ENCODE measurements at regions not wholly inside any gene's neighbourhood (a gene's known extent, or its start where the extent isn't known, plus 50 kb on each side); places are given as distances from the start of the nearest gene placed in this dataset.
A peak's percentile ranks its signal among the peaks of the same experiment; 100 is the strongest.
"Not testable (repeated sequence)": the region's sequence is repeated elsewhere in the genome, so short reads cannot be mapped to it uniquely, and the experiment has no call there.

GRCh38 chr2:236415684-236416444 is 151.7 kb upstream of the ASB18 start:
- no peak for DNase-seq (ENCODE audit: low read depth)

DNA sequence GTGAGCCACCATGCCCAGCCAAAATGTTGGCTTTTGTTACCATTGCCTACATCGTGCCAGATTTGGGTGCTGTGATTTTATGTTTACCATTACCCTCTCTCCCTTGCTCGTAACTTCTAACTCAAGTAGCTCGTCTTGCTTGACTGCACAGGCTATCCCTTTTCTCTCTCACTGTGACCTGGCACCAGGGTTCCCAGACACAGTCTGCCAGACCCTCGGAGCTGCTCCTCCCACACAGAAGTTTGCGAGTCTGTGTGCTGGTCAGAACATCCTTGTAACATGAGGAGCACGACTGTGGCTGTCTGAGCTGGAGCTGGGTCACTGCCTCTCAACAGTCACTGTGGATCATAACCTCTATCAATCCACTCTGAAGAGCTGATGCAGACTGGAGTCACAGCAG is 152.5 kb upstream of the ACKR3 start:
- DNase-seq (ENCODE audit: low read depth): no peak

- no peak for DNase-seq (ENCODE audit: low read depth)
Observed at GRCh38 chr2:236430584-236430983, 139.0 kb upstream of the ACKR3 start.

- no peak for DNase-seq (ENCODE audit: low read depth)
Observed at GRCh38 chr2:236434593-236434992, 135.0 kb upstream of the ACKR3 start.

GRCh38 chr2:236440110-236440881 is 129.3 kb upstream of the ACKR3 start:
- DNase-seq (ENCODE audit: low read depth): no peak

DNA sequence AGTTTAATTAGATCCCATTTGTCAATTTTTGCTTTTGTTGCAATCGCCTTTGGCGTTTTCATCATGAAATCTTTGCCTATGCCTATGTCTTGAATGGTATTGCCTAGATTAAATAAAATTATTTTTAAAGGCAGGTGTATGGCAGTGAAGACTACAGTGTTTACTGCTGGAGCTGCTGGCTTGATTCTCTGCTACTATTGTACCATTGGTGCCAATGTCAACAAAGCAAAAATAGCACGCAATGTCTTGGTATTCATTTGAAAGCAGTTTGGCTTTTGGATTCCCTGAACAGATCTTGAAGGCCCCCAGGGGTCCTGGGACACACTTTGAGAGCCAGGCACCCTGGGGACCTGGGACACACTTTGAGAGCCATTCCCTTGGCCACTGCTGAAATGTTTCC is 125.4 kb upstream of the ACKR3 start:
- DNase-seq (ENCODE audit: low read depth): no peak

- DNase-seq (ENCODE audit: low read depth): no peak
Observed at GRCh38 chr2:236445678-236446077, 123.9 kb upstream of the ACKR3 start.

- DNase-seq (ENCODE audit: low read depth): no peak
Observed at GRCh38 chr2:236446521-236446920, 123.1 kb upstream of the ACKR3 start.

DNA sequence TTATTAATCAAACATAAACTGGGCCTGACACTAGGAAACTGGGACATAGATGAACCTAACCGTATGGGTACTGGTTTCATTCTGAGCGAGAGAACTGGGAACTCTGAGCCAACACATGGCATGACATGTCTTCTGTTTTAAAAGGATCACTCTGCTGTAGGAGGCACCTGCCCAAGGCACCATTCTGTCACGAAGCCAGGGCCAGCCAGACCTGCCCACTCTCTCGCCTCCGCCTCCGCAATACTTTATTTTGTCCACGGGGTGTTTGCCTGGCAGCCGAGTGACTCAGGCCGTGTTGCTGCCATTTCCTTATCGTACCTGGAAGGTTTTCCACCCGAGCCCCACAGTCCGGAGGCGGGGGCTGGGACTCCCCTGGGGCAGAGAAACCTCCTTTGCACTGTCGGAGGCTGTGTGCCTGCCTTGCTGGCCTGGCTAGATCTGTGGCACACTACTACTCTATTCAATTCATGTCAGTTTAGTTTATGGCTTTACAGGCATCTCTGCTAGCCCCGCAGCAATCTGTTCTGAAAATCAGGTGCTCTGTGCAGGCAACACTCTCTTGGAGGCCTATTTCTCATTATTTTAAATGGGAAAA is 120.4 kb upstream of the ACKR3 start:
- DNase-seq (ENCODE audit: low read depth): no peak

GRCh38 chr2:236452238-236452637 is 117.4 kb upstream of the ACKR3 start:
- DNase-seq (ENCODE audit: low read depth): no peak

DNA sequence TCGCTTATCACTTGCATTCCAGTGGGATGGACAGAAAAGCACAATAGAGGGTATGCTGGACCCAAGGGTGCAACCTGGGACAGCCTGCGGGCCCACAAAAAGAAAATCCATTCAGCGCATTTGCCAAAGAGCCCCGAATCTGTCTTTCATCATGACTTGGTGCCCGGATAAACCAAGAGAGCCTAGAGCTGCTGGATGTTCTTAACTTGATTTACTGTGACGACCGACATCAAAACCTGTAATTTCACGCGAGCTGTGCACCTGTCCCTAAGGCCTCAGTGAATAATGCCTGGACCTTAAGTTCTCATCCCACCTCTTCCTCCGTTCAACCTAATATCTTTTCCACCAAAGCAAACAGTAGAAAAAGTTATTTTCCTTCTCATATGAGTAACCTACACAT is 115.5 kb upstream of the ACKR3 start:
- DNase-seq (ENCODE audit: low read depth): no peak

- DNase-seq (ENCODE audit: low read depth): no peak
Observed at GRCh38 chr2:236459393-236459792, 110.2 kb upstream of the ACKR3 start.

DNA sequence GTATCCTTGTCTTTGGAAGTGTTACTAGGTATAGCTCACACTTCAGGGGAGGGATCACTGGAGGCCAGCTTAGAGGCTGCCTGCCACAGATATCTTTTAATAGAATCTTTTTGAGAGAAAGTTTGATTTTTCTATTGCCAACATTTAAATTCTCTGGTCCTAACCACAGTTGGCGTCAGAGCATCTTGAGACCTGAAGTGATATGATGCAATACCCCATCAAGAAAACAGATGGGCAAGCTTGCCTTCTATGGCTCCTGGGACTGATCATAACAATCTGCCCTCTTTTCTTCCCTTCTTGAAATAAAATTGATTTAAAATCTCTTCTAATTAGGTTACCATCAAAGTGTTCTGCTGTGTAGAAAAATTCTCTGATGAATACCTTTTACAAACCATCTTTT is 105.5 kb upstream of the ACKR3 start:
- no peak for DNase-seq (ENCODE audit: low read depth)

DNA sequence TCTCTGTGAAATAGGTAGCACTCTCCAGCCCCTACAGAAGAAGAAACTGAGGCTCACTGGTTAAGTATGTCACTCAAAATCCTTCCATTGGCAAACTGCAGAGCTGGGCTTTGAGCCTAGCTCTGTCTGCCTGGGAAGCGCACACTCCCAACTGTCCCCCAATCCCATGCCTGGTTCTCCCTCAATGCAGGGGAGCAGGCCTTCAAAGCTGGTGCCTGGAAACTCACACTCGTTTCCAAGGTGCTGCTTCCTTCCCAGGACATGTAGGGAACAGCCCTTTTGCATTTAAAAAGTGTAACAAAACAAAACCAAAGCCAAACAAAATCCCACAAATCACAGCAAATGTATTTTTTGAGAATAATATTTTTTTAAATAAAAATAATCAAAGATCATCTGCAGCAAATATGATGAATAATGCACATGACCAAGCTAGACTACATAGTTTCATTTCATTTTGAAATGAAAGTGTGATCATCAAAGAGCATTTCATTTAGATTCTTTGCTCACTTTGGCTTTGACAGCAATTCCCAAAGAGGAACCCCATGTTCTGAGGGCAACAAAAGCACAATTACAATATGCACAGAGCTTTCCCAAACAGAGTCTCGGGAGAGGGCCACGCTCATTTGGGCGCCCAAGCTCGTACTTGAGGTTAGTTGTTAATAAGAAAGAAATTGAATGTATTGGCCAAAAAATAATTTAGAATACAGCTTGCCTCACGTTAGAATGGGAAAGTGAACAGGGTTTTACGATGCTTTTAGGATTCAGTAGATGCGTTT is 96.7 kb upstream of the ACKR3 start:
- no peak for DNase-seq (ENCODE audit: low read depth)

- DNase-seq (ENCODE audit: low read depth): no peak
Observed at GRCh38 chr2:236473691-236474090, 95.9 kb upstream of the ACKR3 start.

GRCh38 chr2:236479814-236480213 is 89.8 kb upstream of the ACKR3 start:
- no peak for DNase-seq (ENCODE audit: low read depth)

- DNase-seq (ENCODE audit: low read depth): no peak
Observed at GRCh38 chr2:236483102-236483501, 86.5 kb upstream of the ACKR3 start.

DNA sequence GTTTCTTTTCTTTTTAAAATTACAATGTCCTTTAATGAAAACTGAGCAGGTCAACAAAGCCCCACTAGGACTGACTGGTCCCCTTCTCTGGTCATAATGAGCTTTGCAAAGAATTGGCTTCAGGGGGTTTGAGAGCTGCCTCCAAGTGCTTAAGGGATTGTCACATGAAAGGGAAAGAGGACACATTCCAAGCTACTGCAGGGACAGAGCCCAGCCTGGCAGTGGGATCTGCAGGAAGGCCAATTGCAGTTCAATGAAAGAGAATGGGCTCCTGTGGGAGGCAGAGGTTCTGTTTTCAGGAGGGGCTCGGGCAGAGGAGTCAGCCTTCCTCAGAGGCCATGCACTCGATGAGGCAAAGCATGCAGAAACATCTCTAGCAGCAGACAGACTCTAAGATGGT is 84.1 kb upstream of the ACKR3 start:
- DNase-seq (ENCODE audit: low read depth): no peak

GRCh38 chr2:236489083-236489482 is 80.5 kb upstream of the ACKR3 start:
- not testable (repeated sequence) for DNase-seq (ENCODE audit: low read depth)

DNA sequence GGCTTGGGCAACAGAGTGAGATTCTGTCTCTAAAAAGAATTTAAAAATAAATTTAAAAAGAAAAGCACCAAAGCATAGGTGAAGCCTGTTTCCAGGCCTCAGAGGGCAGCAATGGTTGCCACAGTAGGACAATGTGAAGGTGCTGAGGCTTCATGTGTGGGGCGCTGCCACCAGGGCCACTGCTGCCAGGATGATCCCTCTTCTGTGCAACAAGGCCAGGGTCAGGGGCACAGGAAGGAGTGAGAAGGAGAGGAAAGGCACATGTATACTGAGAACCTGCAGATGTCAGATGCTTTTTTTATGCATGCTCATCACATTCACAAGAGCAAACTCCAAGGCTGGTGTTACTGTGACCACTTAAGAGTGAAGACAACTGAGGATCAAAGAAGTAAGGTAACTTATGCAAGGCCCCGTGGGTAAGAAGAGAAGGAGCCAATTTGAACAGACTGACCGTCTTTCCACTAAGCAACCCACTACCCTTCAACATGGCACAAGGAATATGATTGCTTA is 79.7 kb upstream of the ACKR3 start:
- no peak for DNase-seq (ENCODE audit: low read depth)

DNA sequence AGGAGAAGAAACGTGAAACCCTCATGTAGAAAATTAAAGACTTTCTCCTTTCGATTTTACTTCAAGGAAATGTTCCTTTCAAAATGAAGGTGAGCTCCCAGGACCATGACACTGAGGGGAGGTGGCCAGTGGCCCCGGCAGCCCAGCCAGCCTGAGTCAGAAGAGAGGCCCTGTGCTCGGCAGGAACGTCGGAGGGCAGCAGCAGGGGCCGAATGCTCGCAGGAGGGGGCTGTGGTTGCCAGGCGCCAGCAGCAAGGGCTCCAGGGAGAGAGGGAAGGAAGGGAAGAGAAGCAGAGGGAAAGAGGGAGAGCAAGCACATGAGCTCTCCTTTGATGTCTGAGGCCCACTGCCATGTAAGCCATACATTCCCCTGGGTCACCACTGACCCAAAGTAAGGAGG is 73.3 kb upstream of the ACKR3 start:
- no peak for DNase-seq (ENCODE audit: low read depth)

DNA sequence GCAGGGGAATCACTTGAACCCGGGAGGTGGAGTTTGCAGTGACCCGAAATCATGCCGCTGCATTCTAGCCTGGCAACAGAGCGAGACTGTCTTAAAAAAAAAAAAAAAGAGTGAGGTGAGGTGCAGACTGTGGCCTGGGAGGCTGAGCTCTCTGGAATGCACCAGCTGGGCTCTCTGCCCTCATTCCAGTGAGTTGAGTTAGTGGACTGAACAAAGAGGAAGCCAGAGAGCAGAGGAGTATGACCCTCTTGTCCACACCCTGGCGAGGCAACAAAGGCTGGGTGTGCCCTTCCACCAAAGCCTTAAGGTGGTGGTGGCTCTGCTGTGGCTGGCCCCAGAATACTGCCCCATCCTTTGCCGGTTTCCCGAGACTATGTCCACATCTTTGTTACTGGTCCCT is 71.3 kb upstream of the ACKR3 start:
- DNase-seq (ENCODE audit: low read depth): peak; percentile 61
